NAMALWA (cell line): ENCODE measurements at regions not wholly inside any gene's neighbourhood (a gene's known extent, or its start where the extent isn't known, plus 50 kb on each side); places are given as distances from the start of the nearest gene placed in this dataset.
A peak's percentile ranks its signal among the peaks of the same experiment; 100 is the strongest.
"Not testable (repeated sequence)": the region's sequence is repeated elsewhere in the genome, so short reads cannot be mapped to it uniquely, and the experiment has no call there.

Experiments used
- DNase-seq: peaks from one replicate; pipeline ENCODE4 v3.0.0-alpha.2; 2015; ENCODE audit warnings: low spot score

GRCh38 chr10:46202405-46202804, 84.4 kb upstream of the ANTXRL start:
- not testable (repeated sequence) for DNase-seq

DNA sequence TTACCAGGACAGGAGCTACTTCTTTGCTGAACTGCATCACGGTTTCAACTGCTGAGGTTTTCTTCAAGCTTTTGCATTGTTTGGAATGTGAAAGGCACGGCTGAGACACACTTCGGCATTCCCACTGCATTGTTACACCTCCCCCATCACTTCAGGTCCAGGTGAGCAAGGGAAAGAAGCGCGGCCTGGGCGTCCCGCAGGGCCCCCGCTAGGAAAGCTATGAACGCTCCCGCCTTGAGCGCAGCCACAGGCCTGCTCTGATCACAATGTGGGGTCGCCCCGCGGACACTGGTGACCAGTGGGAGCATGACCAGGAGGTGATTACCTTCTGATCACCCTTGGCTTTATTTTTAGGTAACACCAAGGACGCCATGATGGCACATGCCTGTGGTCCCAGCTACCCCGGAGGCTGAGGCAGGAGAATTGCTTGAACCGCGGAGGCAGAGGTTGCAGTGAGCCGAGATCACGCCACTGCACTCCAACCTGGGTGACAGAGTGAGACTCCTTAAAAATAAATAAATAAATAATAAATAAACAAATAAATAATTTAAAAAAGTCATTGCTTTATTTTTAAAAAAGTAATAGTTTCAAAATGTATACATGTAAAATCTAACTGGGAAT, 82.2 kb upstream of the ANTXRL start:
- not testable (repeated sequence) for DNase-seq

- DNase-seq: not testable (repeated sequence)
These were observed 76.4 kb upstream of the ANTXRL start for GRCh38 chr10:46210427-46210826.

- no peak for DNase-seq
These were observed 71.4 kb upstream of the ANTXRL start for GRCh38 chr10:46215426-46215825.

- DNase-seq: no peak
These were observed 70.7 kb upstream of the ANTXRL start for GRCh38 chr10:46216003-46216634.

DNA sequence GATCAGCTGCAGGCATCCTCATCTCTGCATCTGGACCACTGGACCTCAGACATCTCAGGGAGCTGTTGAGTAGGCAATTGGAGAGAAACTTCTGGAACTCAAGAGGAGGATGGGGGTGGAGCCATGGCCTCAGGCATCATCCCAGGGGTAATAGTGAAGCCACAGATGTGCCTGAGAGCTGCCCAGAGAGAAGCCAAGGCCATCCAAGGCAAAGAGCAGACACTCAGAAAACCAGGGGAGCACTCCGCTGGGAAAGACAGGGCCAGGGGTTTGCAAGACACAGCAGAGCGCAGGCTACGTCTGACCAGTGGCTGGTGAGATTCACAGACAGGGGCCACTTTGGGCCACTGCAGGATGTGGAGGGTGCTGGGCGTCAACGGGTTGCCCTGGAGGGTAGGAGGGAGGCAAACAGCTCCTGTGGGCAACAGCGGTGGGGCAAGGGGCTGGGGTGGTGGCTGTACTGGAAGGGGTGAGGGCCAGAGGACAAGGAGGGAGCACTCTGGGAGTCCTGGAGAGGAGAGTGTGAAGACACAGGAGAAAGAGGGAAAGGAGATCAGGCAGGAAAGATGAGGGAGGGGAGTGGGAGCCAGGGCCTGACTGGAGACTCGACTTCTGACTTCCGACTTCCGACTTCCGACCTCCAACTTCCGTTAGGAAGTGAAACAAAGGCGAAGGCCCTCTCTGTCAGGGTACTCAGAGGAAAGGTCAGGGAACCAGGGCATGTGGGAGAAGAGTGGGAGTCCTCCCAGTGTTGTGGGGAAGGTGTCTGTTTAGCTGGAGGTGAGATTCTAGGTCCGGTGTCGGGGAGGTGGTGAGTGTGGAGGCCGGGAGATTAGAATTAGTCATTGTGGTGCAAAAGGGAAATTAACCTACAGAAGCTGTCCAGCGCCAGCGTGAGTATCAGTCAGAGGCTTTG, 69.7 kb upstream of the ANTXRL start:
- no peak for DNase-seq

GRCh38 chr10:46217752-46218453, 68.9 kb upstream of the ANTXRL start:
- no peak for DNase-seq

- no peak for DNase-seq
These were observed 67.9 kb upstream of the ANTXRL start for GRCh38 chr10:46218921-46219320.

- not testable (repeated sequence) for DNase-seq
These were observed 67.3 kb upstream of the ANTXRL start for GRCh38 chr10:46219431-46219990.

GRCh38 chr10:46220187-46220586, 66.6 kb upstream of the ANTXRL start:
- no peak for DNase-seq

- peak; percentile 11 for DNase-seq
These were observed 65.8 kb upstream of the ANTXRL start for GRCh38 chr10:46220872-46221538.

GRCh38 chr10:46222364-46222935, 64.3 kb upstream of the ANTXRL start:
- no peak for DNase-seq

- peak; percentile 45 for DNase-seq
These were observed 63.7 kb upstream of the ANTXRL start for GRCh38 chr10:46223064-46223480.

DNA sequence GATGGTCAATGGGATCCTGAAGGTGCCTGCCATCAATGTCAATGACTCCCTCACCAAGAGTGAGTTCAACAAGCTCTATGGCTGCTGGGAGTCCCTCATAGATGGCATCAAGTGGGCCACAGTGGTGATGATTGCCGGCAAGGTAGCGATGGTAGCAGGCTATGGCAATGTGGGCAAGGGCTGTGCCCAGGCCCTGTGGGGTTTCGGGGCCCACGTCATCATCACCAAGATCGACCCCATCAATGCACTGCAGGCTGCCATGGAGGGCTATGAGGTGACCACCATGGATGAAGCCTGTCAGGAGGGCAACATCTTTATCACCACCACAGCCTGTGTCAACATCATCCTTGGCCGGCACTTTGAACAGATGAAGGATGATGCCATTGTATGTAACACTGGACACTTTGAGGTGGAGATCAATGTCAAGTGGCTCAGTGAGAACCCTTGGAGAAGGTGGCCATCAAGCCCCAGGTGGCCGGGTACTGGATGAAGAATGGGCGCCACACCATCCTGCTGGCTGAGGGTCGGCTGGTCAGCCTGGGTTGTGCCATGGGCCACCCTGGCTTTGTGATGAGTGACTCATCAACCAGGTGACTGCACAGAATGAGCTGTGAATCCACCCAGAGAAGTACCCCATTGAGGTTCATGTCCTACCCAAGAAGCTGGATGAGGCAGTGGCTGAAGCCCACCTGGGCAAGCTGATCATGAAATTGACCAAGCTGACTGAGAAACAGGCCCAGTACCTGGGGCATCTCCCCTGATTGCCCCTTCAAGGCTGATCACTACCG, 63.0 kb upstream of the ANTXRL start:
- DNase-seq: no peak

GRCh38 chr10:46224414-46224682, 62.4 kb upstream of the ANTXRL start:
- DNase-seq: no peak

DNA sequence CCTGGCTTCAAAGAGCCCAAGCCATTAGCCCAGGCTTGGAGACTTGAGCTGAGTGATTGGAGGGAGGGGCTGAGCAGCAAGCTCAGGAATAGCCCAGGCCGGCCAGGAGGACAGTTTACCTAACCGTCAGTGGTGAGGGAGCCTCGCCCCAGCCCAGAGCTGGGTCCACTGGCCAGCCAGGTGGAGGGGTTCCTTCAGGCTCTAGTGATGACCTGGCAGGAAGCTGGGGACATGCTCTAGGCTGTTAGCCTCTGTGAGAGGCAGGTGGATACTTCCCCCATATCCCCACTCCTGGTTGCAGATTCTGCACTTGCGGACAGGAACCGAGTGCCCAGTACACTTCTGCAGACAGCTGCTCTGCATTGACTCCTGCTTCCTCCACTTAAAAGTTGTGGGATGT, 61.2 kb upstream of the ANTXRL start:
- DNase-seq: no peak

DNA sequence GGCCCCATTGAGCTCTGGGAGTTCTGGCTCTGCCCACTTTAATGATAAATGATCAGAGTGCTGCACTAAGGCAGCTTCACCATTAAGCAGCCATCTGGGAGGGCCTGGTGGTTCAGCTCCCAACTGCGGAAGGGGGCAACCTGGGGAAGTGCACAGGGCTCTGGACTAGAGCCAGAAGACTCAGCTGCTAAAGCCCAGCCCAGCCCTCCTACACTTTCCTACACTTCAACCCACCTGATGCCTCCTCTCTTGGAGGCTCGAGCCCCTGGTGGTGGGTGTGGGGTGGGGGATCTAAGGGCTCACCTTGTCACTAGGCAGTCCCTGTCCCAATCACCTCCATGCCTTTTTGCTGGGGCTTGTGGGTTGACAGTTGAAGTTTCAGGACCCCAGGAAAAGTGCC, 60.6 kb upstream of the ANTXRL start:
- DNase-seq: no peak

DNA sequence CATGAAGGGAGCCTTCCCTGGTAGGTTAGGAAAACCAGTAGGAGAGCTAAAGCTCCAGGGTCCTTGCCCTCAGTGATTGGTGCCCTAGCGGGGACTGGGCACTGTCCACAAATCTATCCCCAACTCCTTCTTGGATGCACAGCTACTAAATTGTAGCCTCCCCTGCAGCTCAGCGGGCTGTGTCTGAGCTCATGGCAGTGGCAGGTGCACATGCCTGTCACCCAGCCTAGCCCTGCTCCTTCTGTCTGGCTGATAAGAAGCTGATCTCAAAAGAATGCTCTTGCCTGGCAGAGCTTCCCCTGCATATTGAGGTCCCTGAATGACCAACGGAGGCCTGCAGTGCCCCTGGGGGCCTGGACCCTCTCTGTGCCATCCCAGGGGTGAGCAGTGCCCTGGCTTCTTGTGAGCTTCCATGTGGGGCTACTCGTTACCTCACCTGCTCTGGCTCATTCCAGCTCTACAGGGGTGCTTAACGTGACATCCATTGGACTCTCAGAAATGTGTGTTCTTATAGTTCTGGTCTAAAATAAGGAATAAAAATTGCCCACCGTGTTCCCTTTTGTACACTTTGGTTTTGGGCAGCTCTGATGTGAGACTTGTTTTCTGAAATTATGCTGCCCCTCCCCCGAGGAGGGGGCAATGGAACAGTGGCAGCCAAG, 59.8 kb upstream of the ANTXRL start:
- DNase-seq: no peak

- DNase-seq: no peak
These were observed 59.2 kb upstream of the ANTXRL start for GRCh38 chr10:46227571-46227935.

GRCh38 chr10:46227936-46228562, 58.7 kb upstream of the ANTXRL start:
- peak; percentile 13 for DNase-seq
